ENCODE measurements at regions not wholly inside any gene's neighbourhood (a gene's known extent, or its start where the extent isn't known, plus 50 kb on each side); places are given as distances from the start of the nearest gene placed in this dataset.

DNA sequence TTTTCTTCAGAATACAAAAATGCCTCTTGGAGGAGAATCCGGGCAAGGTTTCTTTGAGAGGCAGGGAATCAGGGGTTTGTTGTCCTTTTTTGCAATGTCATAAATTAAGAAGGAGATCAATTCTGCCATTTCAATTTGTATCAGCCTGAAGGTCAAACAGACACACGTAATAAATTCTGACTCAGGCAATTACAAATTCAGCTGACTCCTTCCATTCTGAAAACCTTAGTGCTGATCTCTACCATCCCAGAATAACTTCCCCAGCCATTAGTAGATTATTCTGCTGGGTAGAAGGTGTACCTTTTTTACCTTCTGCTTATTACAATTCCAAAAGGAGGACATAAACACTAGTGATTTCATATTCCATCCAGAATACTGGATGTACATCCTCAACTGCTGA is 516.6 kb downstream of the AGTPBP1 start:
- DNase-seq (ENCODE audit: low spot score) = no peak
- intact Hi-C loops (cut with DNase I) = no loop called here

DNA sequence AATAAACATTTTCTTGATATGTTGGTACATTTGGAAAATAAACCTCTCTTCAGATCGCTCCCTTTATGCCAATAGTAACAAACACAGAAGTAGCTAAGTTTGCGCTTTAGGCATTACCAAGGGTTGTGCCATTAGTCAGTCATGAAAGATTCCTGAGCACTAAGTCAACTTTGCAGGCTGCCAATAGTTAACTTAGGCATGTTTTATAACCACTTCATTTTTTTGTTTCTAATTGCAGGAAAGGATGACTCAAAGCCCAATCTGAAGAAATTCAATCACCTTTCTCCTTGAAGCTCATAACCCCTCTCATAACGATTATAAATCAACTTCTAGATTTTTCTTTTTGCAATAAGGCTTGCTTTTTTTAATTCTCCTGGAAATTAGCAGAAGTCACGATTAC is 517.0 kb downstream of the AGTPBP1 start:
- intact Hi-C loops (cut with DNase I) = no loop called here

DNA sequence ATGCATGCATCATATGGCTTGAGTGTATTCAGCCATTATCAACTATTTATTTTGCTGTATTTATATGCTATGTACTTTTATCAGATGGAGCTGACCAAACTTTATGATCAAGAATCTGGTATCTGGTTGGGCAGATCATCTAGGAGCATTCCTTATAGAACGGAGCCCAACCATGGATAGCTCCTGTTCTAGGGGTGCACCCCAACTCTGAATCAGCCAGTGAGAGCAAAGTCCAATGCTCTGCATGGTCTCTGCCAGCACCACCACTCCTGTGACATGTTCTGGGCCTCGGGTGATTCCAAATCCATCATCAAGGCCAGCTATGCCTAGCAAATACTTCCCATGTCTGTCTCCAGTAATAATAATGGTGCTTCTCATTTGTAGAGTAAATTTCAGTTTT is 517.5 kb downstream of the AGTPBP1 start:
- intact Hi-C loops (cut with DNase I) = no loop called here
- no peak for DNase-seq (ENCODE audit: low spot score)

More for the DNA sequence above, 517.0 kb downstream of the AGTPBP1 start:
- DNase-seq (ENCODE audit: low spot score) = no peak

DNA sequence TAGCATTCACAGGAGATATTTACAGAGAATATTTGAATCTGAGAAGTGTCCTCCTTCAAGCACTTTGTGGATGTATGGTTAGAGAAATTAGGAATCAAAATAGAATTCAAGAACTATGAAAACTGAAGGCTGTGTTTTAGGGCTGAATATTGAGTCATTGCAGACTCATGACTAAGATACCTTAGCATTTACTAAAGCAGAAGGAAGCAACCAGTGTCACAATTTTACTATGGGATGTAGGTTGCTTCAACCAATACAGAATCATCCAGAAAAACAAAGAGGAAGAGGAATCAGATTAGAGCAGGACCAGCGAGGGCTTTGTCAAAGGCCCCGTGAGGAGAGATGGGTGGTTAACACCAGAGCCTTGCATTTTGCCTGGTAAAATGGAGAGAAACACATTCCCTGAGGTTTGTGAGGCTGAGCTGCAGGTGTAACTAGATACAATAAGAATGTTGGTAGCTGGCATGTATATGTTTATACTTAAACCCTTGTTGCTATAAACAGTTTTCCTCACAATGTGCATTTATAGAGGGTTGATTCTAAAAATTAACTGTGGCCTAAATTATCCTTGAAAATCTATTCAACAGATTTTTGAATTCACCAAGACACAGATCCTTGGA is 518.1 kb downstream of the AGTPBP1 start:
- intact Hi-C loops (cut with DNase I) = no loop called here
- DNase-seq (ENCODE audit: low spot score) = no peak

DNA sequence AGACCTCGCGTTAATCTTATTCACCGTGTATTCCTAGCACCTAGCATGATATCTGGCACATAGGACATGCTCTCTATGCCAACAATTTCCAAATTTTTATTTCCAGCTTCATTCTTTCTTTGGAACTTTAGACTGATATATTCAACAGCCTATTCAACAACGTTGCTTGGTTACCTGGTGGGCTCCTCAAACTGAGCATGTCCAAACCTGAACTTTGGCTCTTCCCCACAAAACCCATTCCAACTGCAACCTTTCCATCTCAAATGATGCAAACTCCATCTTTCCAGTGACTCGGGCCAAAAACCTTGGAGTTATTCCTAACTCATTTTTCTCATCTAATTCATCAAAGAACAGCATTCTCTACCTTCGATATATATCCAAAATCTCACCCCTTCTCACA is 525.2 kb downstream of the AGTPBP1 start:
- intact Hi-C loops (cut with DNase I) = no loop called here
- DNase-seq (ENCODE audit: low spot score) = no peak

DNA sequence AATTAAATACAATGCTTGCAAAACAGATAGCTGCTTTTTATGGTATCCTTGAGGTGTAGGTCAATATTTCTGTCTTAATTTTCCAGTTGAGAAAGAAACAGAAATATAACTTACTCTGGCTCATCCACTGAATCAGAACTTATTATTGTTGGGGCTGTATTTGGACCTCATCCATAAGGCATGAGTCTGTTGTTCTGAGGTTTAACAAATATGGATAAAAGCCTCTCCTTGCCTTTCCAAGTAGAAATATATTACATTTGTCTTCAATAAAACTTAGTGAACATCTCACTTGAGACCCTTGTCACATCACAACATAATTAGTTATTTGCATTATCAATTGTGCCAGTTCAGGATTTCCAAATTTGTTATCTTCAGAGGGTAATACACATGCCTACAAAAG is 525.8 kb downstream of the AGTPBP1 start:
- intact Hi-C loops (cut with DNase I) = no loop called here
- DNase-seq (ENCODE audit: low spot score) = no peak

DNA sequence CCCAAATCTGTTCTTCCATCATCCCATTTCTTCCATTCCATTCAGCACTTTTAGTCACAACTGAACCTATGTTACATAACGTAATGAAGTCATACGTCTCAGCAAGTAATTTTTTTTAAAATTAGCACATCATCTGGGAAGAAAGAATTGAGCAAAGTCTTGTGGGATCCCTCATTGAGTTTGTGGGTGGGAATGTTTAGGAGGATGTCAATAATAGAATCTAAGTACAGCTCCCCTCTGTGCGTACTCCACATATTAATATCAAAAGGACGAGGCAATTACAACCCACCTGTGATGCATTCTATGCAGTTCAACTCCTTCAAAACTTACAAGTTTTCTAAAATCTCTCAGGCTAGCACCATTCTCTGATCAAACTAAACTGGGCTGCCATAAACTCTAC is 526.3 kb downstream of the AGTPBP1 start:
- DNase-seq (ENCODE audit: low spot score) = no peak
- intact Hi-C loops (cut with DNase I) = no loop called here

DNA sequence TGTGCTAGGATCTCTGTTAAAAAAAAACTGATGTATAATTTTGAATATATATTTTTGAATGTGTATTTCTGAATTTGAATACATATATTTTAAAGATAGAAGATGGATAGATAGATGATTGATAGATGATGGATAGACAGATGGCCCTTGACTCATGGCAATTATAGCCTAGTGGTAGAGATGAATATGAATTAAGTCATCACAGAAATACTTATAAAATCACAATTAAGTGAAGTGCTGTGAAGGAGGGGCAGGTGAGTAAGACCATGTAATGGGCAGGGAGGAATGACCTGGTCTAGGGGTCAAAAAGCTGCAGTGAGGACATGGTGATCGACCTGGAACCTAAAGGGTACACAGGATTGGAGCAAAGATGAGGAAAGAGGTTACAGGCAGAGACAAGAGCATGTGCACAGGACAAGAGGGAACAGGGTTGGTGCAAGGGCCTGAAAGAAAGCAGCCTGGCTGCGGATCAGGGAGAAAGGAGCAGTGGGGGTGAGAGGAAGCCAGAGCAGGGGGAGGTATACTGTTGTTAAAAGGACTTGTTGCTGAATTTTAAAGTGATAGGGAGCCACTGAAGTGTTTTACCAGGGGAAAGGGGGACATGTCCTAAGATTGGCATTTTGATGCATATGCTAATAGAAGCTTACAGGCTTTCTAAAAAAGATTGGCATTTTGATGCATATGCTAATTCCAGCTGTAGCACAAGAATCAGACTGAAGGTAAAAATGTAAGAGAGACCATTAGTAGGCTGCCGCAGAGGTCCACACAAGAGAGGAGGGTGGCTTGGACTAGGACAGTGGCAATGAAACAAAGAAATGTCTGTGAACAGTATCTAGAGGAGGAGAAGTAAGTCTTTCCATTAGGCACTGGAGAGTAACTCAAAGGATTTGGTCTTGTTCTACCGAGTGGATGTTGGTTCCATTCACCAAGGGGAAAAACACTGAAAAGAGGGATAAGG is 527.8 kb downstream of the AGTPBP1 start:
- intact Hi-C loops (cut with DNase I) = no loop called here
- DNase-seq (ENCODE audit: low spot score) = no peak

DNA sequence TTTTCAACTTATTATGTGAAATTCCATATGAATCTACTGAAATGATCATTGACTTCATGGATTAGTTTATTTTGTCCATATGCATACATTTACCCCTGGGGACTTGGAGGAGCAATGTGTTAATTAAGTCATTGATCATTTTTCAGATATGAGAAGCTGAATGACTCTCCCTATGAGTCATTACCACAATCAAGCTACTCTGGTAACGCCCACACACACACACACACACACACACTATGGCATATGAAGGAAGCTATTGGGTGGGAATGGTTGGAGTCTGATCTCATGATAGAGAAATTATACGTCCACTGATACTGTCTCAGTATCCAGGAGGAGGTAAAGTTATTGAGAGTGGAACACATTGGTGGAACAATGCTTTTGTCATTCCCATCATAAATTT is 528.9 kb downstream of the AGTPBP1 start:
- intact Hi-C loops (cut with DNase I) = no loop called here
- no peak for DNase-seq (ENCODE audit: low spot score)

DNA sequence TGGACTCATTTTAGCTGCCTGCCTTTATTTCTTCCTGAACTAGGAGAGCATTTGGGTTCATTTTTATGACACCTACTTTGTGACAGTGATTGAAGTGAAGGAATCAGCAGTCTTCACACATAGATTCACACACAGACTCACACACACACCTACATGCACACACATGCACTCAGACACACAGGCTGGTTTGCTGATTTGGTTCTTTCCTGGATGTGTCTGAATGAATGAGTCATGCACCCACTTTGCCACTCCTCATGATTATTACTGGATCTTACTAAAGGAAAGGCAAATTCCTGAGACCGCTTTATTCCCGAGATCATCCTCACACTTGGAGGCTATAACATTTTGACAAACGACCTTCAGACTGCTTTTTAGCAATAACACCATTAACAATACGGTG is 529.5 kb downstream of the AGTPBP1 start:
- intact Hi-C loops (cut with DNase I) = no loop called here
- no peak for DNase-seq (ENCODE audit: low spot score)

DNA sequence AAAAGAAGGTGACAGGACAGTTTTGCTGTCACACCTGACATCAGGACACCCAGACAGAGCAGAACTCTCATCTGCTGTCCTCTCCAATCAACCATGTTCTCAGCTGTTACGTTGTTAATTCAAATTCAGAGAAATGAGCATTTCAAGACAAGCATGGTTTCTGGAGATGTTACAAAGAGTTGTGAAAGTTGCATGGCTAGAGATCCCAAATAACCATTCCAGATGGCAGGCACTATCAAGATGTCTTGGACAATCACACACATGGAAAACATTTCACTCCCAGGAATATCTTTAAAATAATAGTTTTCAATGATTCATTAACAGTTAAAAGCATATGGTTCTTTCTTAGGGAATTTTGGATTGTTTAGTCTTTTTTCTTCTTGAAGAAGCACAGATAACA is 533.1 kb downstream of the AGTPBP1 start:
- DNase-seq (ENCODE audit: low spot score) = no peak
- intact Hi-C loops (cut with DNase I) = no loop called here

DNA sequence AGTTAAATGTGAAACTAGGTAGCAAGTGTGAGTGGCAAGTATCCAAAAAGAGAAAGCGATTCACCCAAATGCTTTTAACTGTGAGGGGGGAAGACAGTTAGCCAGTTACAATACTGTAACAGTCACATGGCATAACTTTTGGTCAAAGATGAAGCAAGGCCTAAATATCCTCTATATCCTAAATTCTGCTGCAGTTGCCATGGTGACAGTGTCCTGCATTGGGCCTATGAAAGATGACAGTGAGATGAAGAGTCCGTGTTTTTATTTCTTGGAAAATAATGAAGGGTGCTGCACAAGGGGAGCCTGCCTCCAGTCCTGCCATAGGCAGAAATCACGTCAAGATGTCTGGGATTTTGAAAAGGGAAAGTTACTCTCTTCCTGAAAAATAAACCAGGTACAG is 534.6 kb downstream of the NTRK2 start:
- no peak for DNase-seq (ENCODE audit: low spot score)
- intact Hi-C loops (cut with DNase I) = no loop called here

DNA sequence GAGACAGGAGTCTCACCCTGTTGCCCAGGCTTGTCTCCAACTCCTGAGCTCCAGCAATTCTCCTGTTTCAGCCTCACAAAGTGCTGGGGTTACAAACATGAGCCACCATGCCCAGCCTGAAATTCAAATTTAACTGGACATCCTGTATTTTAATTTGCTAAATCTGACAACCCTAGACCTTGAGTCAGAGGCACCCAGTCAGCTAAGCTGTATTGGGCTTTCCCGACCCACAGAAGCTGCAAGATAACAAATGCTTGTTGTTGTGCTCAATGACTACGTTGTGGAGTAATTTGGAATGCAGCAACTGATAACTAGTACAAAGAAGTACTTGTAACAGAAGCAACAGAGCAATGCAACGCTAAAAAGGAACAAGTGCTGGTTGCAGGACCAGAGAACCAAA is 533.1 kb downstream of the NTRK2 start:
- DNase-seq (ENCODE audit: low spot score) = no peak
- intact Hi-C loops (cut with DNase I) = no loop called here

DNA sequence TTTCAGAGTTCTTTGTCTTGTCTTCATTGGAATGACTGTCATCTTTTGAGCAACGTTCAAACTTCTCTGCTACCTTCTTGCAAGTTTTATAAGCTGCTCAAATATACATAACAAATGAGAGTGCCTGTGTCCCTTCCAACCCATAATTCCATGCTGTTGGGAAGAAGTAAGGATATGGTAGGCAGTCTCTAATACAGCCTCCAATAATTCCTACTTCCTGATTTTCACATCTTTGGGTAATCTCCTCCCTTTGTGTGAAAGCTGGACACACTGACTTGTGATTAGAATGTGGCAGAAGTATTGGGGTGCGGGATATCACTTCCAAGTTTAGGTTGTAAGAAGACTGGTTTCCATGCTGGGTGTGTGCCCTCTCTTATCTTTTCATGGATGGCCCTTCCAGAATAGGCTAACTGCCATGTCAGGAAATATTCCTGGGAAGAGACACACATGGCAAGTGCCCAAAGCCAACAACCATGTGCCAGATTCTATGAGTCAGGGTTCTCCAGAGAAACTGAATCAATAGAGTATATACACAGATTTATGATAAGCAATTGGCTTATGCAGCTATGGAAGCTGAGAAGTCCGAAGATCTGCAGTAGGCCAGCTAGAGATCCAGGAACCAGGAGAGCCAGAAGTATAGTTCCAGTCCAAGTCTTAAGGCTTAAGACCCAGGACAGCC is 531.3 kb downstream of the NTRK2 start:
- no peak for DNase-seq (ENCODE audit: low spot score)

DNA sequence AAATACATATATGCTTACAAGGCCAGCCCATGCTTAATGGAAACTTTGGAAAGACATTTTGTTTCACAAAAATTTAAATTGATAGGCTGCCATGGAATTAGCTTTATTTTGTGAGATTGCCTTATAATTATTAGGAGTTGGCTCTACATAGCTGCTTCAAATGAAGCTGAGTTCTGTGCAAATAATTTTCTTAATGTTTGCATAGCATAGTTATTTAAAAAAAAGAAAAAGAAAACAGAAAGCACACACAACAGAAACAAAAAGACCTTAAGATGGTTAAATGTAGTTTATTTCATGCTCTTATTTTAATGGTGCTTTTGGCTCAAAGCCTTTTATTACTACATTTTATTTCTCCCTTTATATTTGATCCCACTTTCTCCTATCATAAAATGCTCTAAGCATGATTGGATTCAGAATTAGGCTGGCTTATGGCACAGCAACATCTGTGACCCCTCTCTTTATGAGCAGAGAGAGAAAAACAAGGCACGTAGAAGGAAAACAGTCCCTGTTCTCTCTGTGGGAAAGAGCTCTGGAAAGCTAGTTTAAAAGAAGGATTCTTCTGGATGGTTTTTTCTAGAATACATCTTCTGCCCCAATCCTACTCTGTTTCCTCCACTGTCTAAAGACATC is 530.5 kb downstream of the NTRK2 start:
- intact Hi-C loops (cut with DNase I) = no loop called here

More for the DNA sequence above, 531.3 kb downstream of the NTRK2 start:
- intact Hi-C loops (cut with DNase I) = no loop called here

DNA sequence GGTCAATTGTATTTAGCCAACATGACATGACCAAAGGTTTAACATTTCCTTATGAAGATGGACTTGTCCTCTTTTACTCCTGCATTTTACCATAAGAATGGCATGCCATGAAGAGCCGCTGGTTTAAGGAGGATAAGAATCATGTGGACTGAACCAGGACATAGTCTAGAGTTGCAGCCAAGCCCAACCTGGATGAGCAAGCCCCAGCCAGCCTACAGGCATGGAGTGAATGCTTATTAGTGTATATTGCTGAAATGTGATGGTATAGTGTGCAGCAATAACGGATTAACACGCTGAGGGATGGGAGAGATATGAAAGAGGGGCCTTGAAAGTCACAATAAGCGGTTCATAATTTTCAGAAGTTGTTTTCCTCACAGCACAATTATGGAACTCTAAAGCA is 523.2 kb downstream of the NTRK2 start:
- DNase-seq (ENCODE audit: low spot score) = no peak
- intact Hi-C loops (cut with DNase I) = no loop called here

More for the DNA sequence above, 530.5 kb downstream of the NTRK2 start:
- DNase-seq (ENCODE audit: low spot score) = no peak

DNA sequence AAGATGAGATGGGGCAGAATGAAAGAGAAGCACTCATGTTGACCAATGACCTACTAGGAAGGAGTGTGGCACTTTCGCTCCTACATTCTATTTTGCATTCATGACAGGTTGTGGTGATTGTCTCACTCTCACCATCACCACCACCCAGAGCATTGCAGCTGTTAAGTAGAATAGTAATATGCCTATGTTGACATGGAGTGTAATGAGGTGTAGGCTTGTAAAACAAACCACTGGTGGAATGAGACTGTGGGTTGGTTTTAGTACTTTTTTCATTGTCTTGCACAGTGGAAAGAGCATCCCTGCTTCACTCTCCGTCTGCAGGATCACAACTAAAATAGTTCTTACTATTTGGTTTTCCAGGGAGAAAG is 516.7 kb downstream of the NTRK2 start:
- DNase-seq (ENCODE audit: low spot score) = no peak
- intact Hi-C loops (cut with DNase I) = no loop called here

DNA sequence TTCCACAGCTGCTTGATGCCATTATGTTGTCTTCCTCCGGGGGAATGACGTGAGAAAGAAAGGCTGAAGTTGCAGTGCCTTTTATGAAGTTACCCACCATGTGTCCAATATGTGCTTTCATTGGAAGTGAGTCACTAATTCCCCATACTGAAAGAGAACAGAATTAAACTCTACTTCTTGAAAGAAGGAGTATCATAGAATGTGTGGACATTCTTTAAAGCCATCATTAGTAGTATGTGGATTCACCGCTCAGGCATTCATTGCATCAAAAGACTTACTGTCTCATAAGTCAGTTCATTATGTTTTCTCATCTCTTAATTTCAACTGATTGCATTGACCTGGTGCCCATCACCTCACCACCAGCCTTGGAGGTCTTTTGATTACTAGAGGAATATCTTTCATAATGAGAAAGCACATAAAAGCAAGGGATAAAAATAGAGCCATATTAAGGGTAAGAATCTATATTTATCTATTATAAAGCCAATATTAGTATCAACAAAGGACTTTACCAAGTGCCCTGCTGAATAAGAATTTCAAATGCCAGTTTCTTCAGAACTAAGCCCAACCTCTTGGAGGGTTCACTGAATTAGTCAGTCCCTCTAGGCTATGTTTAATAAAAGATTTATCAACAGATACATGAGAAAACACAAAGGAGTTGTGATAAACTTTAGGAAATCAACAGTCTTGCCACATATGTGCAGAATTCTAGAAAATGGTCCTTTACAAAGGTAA is 516.1 kb downstream of the NTRK2 start:
- DNase-seq (ENCODE audit: low spot score) = no peak
- intact Hi-C loops (cut with DNase I) = no loop called here

DNA sequence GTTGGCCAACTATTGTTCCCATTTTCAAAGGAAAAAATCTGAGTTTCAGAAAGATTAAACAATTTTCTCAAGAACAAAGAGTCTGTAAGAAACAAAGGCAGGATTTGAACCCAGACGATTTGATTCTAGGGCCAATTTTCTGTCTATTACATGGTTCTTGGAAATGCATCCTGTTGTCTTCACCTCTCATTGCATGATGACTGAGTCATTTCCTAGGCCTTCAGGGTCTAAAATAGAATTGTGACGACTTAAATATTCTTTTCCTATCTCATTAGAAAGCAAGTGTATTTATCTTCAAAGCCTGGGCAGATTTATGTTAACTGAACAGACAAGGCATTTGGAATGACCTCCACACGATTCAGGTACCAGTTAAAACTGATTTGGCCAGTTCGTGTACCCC is 512.9 kb downstream of the NTRK2 start:
- intact Hi-C loops (cut with DNase I) = no loop called here
- DNase-seq (ENCODE audit: low spot score) = no peak
